ENCODE measurements at regions not wholly inside any gene's neighbourhood (a gene's known extent, or its start where the extent isn't known, plus 50 kb on each side); places are given as distances from the start of the nearest gene placed in this dataset.

DNA sequence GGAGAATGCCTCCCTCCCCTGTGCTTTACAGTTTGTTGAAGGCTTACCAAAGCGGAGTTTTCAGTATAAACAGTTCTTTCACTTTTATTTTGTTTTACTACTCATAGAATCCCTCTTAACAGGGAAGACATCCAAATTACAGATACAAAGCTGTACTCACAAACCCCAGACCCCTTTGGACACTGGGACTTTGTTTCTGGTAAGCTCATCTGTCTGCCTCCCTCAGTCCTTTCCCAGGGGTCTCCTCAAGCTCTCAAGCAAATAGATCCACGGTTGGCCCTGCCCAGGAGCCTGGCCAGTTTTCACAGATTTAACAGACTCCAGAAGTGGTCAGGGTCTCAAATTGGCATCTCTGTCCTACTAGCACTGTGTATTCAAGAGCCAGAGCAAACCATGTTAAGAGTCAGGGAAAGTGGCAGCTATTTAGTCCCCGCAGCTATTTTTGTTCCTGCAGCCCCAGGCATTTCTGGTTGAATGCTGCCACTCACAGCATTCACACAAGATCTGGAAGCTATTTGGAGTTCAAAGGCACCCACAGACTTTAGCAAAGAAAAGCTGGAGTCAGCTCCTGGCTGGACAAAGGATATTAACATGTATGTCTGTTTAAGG is 54.2 kb downstream of the TMEM100 start:
- H3K27me3 Mint-ChIP-seq (ENCODE audit: low read depth) = peaks cover 31% of the 10 kb centered on the region
- no peak for DNase-seq
- H3K4me1 Mint-ChIP-seq (ENCODE audit: low read depth) = no peaks in the 10 kb centered on the region
- no peak overlapping the region for H3K4me3 Mint-ChIP-seq
- no peak for ATAC-seq (replicated peaks in 1 of 2)
- H3K27ac Mint-ChIP-seq = no peak overlapping the region
- H3K36me3 Mint-ChIP-seq (ENCODE audit: insufficient read depth in 2 of 2) = peaks cover 0 to 2% of the 10 kb centered on the region in 2 donors
- H3K9me3 Mint-ChIP-seq = peaks cover 2% of the 10 kb centered on the region in 2 donors

- H3K9me3 Mint-ChIP-seq = no peaks in the 10 kb centered on the region
- DNase-seq = no peak
- no peak overlapping the region for H3K4me3 Mint-ChIP-seq
- no peaks in the 10 kb centered on the region for H3K36me3 Mint-ChIP-seq (ENCODE audit: insufficient read depth in 2 of 2)
- no peak for ATAC-seq (replicated peaks in 1 of 2)
- no peak overlapping the region for H3K27ac Mint-ChIP-seq
- peaks cover 36% of the 10 kb centered on the region for H3K27me3 Mint-ChIP-seq (ENCODE audit: low read depth)
- no peaks in the 10 kb centered on the region for H3K4me1 Mint-ChIP-seq (ENCODE audit: low read depth)
Measured at GRCh38 chr17:55666806-55667205, 55.9 kb downstream of the TMEM100 start.

- H3K27ac Mint-ChIP-seq = no peak overlapping the region
- H3K27me3 Mint-ChIP-seq (ENCODE audit: low read depth) = peaks cover 18% of the 10 kb centered on the region
- H3K36me3 Mint-ChIP-seq (ENCODE audit: insufficient read depth in 2 of 2) = no peaks in the 10 kb centered on the region
- no peak for DNase-seq
- no peak overlapping the region for H3K4me3 Mint-ChIP-seq
- H3K9me3 Mint-ChIP-seq = no peaks in the 10 kb centered on the region
- H3K4me1 Mint-ChIP-seq (ENCODE audit: low read depth) = no peaks in the 10 kb centered on the region
- no peak for ATAC-seq (replicated peaks in 1 of 2)
Measured at GRCh38 chr17:55664287-55664686, 58.4 kb downstream of the TMEM100 start.

DNA sequence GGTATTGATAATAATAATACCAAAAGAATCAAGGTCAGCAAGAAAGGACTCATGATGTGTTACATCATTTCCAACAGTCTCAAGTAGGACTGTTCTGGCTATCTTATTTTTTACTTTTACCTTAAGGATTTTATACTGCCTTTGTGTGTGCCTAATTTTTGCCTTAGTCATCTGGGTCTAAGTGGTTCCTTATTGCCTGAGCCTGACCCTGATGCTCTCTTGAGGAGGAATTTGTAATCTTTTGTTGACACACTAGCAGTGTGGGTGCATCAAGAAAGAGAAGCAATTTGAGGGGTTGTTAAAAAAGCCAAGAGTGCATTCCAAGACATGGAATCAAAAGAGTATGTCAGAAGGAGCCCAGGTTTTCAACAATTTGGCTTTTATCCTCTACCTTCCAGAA is 59.3 kb downstream of the TMEM100 start:
- Mint-ChIP-seq H3K9me3 (no peaks in the 10 kb centered on the region), H3K4me3 (no peak overlapping the region), H3K27me3 (ENCODE audit: low read depth) (peaks cover 15% of the 10 kb centered on the region), H3K27ac (no peak overlapping the region), H3K4me1 (ENCODE audit: low read depth) (no peaks in the 10 kb centered on the region), H3K36me3 (ENCODE audit: insufficient read depth in 2 of 2) (no peaks in the 10 kb centered on the region)
- DNase-seq = no peak
- ATAC-seq (replicated peaks in 1 of 2) = no peak

DNA sequence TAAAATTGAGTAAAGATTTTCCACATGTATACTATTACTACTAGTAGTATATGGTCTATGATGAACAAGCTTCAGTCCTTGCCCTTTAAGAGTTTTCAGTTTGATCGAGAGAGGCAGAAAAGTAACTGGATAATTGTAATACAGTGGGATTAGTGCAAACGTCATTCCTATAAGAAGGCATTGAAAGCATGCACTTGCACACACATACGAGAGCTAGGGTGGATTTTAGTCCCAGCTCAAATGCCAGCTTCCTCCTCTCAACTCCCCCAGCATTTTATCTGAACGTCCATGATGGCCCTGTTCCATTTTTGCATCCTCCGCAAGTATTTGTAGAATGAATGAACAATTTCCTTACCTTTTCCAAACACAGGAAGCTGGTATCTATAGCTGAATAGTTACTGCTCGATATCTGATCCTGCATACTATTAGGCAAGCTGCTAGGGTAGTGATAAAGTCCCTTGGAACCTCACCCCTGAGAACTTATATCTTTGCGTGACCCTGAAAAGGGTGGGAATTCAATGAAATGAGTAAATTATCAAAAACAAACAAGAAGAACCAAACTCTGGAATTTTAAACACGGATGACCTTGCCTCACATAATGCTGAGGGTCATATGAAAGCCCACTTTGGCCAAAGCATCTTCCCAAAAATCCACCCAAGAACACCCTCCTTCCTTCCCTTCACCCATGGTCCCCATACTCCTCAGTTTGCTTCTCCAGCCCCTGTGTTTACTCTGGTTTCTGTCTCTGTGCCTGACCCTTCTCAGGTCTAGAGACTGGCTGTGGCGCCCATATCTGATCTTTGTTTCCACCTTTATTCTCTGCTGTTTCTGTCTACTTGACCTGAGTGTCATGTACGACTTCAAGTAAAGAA is 60.5 kb downstream of the TMEM100 start:
- H3K4me3 Mint-ChIP-seq = no peak overlapping the region
- H3K27ac Mint-ChIP-seq = no peak overlapping the region
- DNase-seq = no peak
- no peaks in the 10 kb centered on the region for H3K9me3 Mint-ChIP-seq
- ATAC-seq (replicated peaks in 1 of 2) = no peak
- H3K36me3 Mint-ChIP-seq (ENCODE audit: insufficient read depth in 2 of 2) = no peaks in the 10 kb centered on the region
- no peaks in the 10 kb centered on the region for H3K4me1 Mint-ChIP-seq (ENCODE audit: low read depth)
- H3K27me3 Mint-ChIP-seq (ENCODE audit: low read depth) = peaks cover 20% of the 10 kb centered on the region

GRCh38 chr17:55661256-55661758 is 61.4 kb downstream of the TMEM100 start:
- Mint-ChIP-seq H3K4me3 (no peak overlapping the region), H3K27ac (no peak overlapping the region), H3K27me3 (ENCODE audit: low read depth) (peaks cover 23% of the 10 kb centered on the region), H3K9me3 (no peaks in the 10 kb centered on the region), H3K4me1 (ENCODE audit: low read depth) (no peaks in the 10 kb centered on the region), H3K36me3 (ENCODE audit: insufficient read depth in 2 of 2) (no peaks in the 10 kb centered on the region)
- DNase-seq = no peak
- ATAC-seq (replicated peaks in 1 of 2) = no peak

- DNase-seq (no peak), ATAC-seq (replicated peaks in 1 of 2) (no peak)
- Mint-ChIP-seq H3K27ac (no peak overlapping the region), H3K36me3 (ENCODE audit: insufficient read depth in 2 of 2) (no peaks in the 10 kb centered on the region), H3K4me1 (ENCODE audit: low read depth) (no peaks in the 10 kb centered on the region), H3K27me3 (ENCODE audit: low read depth) (peaks cover 27% of the 10 kb centered on the region), H3K9me3 (no peaks in the 10 kb centered on the region), H3K4me3 (no peak overlapping the region)
Measured at GRCh38 chr17:55660178-55660886, 62.3 kb downstream of the TMEM100 start.

- no peaks in the 10 kb centered on the region for H3K9me3 Mint-ChIP-seq
- peaks cover 31% of the 10 kb centered on the region for H3K27me3 Mint-ChIP-seq (ENCODE audit: low read depth)
- ATAC-seq (replicated peaks in 1 of 2) = no peak
- H3K27ac Mint-ChIP-seq = no peak overlapping the region
- H3K36me3 Mint-ChIP-seq (ENCODE audit: insufficient read depth in 2 of 2) = no peaks in the 10 kb centered on the region
- H3K4me3 Mint-ChIP-seq = no peak overlapping the region
- no peaks in the 10 kb centered on the region for H3K4me1 Mint-ChIP-seq (ENCODE audit: low read depth)
- no peak for DNase-seq
Measured at GRCh38 chr17:55659661-55660060, 63.0 kb downstream of the TMEM100 start.

DNA sequence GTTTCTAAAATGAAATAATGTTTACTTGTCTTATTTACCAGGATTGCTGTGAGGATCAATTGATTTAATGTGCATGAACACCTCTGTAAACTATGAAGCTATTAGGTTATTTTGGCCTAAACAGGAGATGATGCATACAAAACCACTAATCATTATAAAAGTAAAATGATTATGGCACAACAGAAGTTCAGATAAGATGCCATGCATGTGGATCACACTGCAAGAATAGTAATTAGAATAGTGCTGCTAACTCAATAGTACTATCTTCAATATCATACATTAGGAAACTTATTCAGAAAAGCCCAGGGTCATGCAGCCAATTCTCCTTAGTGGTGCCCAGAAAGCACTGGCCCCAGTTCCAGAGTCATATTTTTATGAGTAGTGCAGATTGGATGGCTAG is 66.9 kb downstream of the TMEM100 start:
- peaks cover 33% of the 10 kb centered on the region for H3K27me3 Mint-ChIP-seq (ENCODE audit: low read depth)
- no peaks in the 10 kb centered on the region for H3K4me1 Mint-ChIP-seq (ENCODE audit: low read depth)
- ATAC-seq (replicated peaks in 1 of 2) = no peak
- no peak overlapping the region for H3K27ac Mint-ChIP-seq
- no peak overlapping the region for H3K4me3 Mint-ChIP-seq
- H3K36me3 Mint-ChIP-seq (ENCODE audit: insufficient read depth in 2 of 2) = no peaks in the 10 kb centered on the region
- no peak for DNase-seq
- H3K9me3 Mint-ChIP-seq = no peaks in the 10 kb centered on the region

GRCh38 chr17:55654821-55655220 is 67.8 kb downstream of the TMEM100 start:
- no peak for ATAC-seq (replicated peaks in 1 of 2)
- no peaks in the 10 kb centered on the region for H3K9me3 Mint-ChIP-seq
- H3K36me3 Mint-ChIP-seq (ENCODE audit: insufficient read depth in 2 of 2) = no peaks in the 10 kb centered on the region
- H3K27me3 Mint-ChIP-seq (ENCODE audit: low read depth) = peaks cover 39% of the 10 kb centered on the region
- no peaks in the 10 kb centered on the region for H3K4me1 Mint-ChIP-seq (ENCODE audit: low read depth)
- no peak overlapping the region for H3K27ac Mint-ChIP-seq
- H3K4me3 Mint-ChIP-seq = no peak overlapping the region
- DNase-seq = no peak

- H3K36me3 Mint-ChIP-seq (ENCODE audit: insufficient read depth in 2 of 2) = no peaks in the 10 kb centered on the region
- DNase-seq (no peak), ATAC-seq (replicated peaks in 1 of 2) (no peak)
- no peaks in the 10 kb centered on the region for H3K4me1 Mint-ChIP-seq (ENCODE audit: low read depth)
- H3K9me3 Mint-ChIP-seq = no peaks in the 10 kb centered on the region
- no peak overlapping the region for H3K4me3 Mint-ChIP-seq
- H3K27ac Mint-ChIP-seq = no peak overlapping the region
- peaks cover 45% of the 10 kb centered on the region for H3K27me3 Mint-ChIP-seq (ENCODE audit: low read depth)
Measured at GRCh38 chr17:55654022-55654421, 68.6 kb downstream of the TMEM100 start.

DNA sequence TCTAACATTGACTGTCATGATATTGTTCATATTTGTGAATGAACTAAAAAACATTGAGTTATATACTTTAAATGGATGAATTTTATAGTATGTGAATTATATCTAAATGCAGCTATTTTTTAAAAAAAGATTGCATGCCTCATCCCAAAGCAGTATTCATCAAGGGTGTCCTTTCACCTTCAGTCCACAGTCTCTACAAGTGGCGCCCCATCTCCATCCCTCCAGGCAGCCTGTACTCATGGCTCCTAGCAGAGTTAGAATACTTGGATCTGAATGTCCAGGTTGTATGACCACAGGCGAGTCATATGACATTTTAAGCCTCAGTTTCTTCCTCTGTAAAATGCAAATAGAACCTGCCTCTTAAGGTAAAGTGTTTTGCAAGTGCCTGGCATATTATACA is 69.8 kb downstream of the TMEM100 start:
- Mint-ChIP-seq H3K36me3 (ENCODE audit: insufficient read depth in 2 of 2) (no peaks in the 10 kb centered on the region), H3K4me1 (ENCODE audit: low read depth) (no peaks in the 10 kb centered on the region), H3K4me3 (no peak overlapping the region), H3K9me3 (no peaks in the 10 kb centered on the region), H3K27me3 (ENCODE audit: low read depth) (peaks cover 38% of the 10 kb centered on the region), H3K27ac (no peak overlapping the region)
- ATAC-seq (replicated peaks in 1 of 2) (no peak), DNase-seq (no peak)

DNA sequence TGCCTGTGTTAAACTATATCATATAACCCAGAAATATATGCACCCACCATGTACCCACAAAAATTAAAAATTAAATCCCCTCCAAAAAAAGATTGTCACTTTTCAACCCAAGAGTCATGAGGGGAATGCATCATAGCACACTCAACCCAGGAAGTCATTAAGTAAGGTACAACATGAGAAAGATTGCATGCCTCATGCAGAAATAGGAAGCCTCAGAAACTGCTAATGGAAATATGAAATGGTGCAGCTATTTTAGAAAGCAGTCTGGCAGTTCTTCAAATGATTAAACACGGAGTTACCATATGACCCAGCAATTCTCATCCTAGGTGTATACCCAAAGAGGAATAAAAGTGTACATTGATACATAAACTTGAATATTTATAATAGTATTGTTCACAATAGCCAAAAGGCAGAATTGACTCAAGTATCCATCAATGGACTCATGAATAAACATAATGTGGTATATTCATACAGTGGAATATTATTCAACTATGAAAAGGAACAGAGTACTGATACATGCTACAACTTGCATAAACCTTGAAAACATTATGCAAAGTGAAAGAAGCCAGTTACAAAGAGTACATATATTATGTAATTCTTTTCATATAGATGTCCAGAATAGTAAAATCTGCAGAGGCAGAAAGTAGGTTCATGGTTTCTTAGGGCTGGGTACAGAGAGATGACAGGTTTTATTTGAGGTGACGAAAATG is 70.4 kb downstream of the TMEM100 start:
- Mint-ChIP-seq H3K9me3 (no peaks in the 10 kb centered on the region), H3K36me3 (ENCODE audit: insufficient read depth in 2 of 2) (no peaks in the 10 kb centered on the region), H3K27ac (no peak overlapping the region), H3K4me3 (no peak overlapping the region), H3K4me1 (ENCODE audit: low read depth) (no peaks in the 10 kb centered on the region), H3K27me3 (ENCODE audit: low read depth) (peaks cover 38% of the 10 kb centered on the region)
- no peak for ATAC-seq (replicated peaks in 1 of 2)
- DNase-seq = no peak

All from activated T-cell treated with anti-CD3 and anti-CD28 coated beads, Interleukin-2, amount 50 U/mL, for 72 hours (primary cell).